Right atrium auricular region (tissue), 2 donors: ENCODE measurements at regions not wholly inside any gene's neighbourhood (a gene's known extent, or its start where the extent isn't known, plus 50 kb on each side); places are given as distances from the start of the nearest gene placed in this dataset.

ENCODE experiments used
- DNase-seq: peaks from one replicate; pipeline ENCODE4 v3.0.0-alpha.2; 2019; ENCODE audit warnings: low spot score
- H3K27ac ChIP-seq, 2 donors: fragments of 200-600 bp; sonication (generic); 1 replicate in 1 of 2; 2 replicates in 1 of 2; pipeline ENCODE4 v1.5.1; 2016 to 2019
- H3K27me3 ChIP-seq, 2 donors: fragments of 200-600 bp; sonication (generic); one replicate each; pipeline versions ENCODE4 v1.5.1 to v1.6.0; 2017 to 2019
- H3K36me3 ChIP-seq: fragments of 200-600 bp; sonication (generic); one replicate; pipeline ENCODE4 v1.5.1; 2016
- H3K4me1 ChIP-seq, 2 donors: fragments of 200-600 bp; sonication (generic); one replicate each; pipeline versions ENCODE4 v1.5.1 to v1.6.0; 2017 to 2019
- H3K4me3 ChIP-seq, 2 donors: fragments of 200-600 bp; sonication (generic); 1 replicate in 1 of 2; 2 replicates in 1 of 2; pipeline ENCODE4 v1.5.1; 2017 to 2019; ENCODE audit warnings: mild to moderate bottlenecking in 1 of 2, moderate library complexity in 1 of 2
- H3K9me3 ChIP-seq, 2 donors: fragments of 200-600 bp; sonication (generic); one replicate each; pipeline ENCODE4 v1.5.1; 2019
- TF ChIP-seq, protein P1 (sequence below), 2 donors: fragments of 200-600 bp; sonication (generic); IDR thresholded peaks; one replicate each; pipeline ENCODE4 v1.5.1; 2019; ENCODE audit warnings: antibody characterized with exemption in 2 of 2

DNA sequence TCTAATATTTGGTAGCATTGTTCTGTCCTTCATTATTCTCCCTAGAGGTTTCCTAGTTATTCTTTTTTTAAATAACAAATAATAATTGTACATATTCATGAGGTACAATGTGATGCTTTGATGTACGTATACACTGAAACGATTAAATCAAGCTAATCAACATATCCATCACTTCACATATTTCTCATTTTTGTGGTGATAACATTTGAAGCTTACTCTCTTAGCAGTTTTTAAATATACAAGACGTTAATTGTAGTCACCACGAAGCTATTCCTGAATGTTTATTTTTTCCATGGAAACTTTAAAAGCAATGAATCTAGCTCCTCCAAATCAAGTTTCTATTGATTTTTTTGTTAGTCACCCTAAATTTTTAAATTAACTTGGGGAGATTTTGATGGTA is 81.1 kb upstream of the PRNP start:
- Histone ChIP-seq H3K9me3 (no peaks in the 10 kb centered on the region), H3K4me1 (no peaks in the 10 kb centered on the region), H3K27me3 (no peaks in the 10 kb centered on the region), H3K27ac (no peak overlapping the region), H3K4me3 (no peak overlapping the region), H3K36me3 (no peaks in the 10 kb centered on the region)
- DNase-seq = no peak
- TF ChIP-seq, protein P1, sequence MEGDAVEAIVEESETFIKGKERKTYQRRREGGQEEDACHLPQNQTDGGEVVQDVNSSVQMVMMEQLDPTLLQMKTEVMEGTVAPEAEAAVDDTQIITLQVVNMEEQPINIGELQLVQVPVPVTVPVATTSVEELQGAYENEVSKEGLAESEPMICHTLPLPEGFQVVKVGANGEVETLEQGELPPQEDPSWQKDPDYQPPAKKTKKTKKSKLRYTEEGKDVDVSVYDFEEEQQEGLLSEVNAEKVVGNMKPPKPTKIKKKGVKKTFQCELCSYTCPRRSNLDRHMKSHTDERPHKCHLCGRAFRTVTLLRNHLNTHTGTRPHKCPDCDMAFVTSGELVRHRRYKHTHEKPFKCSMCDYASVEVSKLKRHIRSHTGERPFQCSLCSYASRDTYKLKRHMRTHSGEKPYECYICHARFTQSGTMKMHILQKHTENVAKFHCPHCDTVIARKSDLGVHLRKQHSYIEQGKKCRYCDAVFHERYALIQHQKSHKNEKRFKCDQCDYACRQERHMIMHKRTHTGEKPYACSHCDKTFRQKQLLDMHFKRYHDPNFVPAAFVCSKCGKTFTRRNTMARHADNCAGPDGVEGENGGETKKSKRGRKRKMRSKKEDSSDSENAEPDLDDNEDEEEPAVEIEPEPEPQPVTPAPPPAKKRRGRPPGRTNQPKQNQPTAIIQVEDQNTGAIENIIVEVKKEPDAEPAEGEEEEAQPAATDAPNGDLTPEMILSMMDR (IDR thresholded peaks at IDR 0.05) = no peak

DNA sequence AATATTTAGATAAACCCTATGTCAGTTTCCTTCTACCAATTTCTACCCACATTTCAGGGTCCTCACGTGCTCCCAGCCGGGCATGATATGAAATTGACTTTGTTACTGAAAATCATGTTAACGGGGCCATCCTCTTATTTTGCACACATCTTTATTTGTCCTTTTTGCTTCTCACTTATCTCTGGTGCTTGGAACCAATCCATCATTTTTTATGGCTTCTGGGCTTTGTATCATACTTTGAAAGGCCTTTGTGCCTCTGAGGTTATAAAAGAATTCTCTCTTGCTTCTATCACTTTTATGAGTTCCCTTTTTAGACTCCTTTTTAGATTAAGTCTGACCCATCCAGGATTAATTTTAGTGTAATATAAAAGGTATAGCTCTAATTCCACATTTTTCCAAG is 81.7 kb upstream of the PRNP start:
- Histone ChIP-seq H3K4me3 (no peak overlapping the region), H3K4me1 (no peaks in the 10 kb centered on the region), H3K27me3 (no peaks in the 10 kb centered on the region), H3K9me3 (no peaks in the 10 kb centered on the region), H3K36me3 (no peaks in the 10 kb centered on the region), H3K27ac (no peak overlapping the region)
- DNase-seq = no peak
- TF ChIP-seq, protein P1 (IDR thresholded peaks at IDR 0.05) = no peak

GRCh38 chr20:4603724-4604123 is 82.5 kb upstream of the PRNP start:
- Histone ChIP-seq H3K4me1 (no peaks in the 10 kb centered on the region), H3K36me3 (no peaks in the 10 kb centered on the region), H3K9me3 (no peaks in the 10 kb centered on the region), H3K27ac (no peak overlapping the region), H3K27me3 (no peaks in the 10 kb centered on the region), H3K4me3 (no peak overlapping the region)
- TF ChIP-seq, protein P1 (IDR thresholded peaks at IDR 0.05) = no peak
- DNase-seq = no peak

- no peak for DNase-seq
- H3K4me1 ChIP-seq = no peaks in the 10 kb centered on the region
- H3K27ac ChIP-seq = peak overlapping the region in 1 of 2 donors; percentile 74
- H3K36me3 ChIP-seq = no peaks in the 10 kb centered on the region
- no peaks in the 10 kb centered on the region for H3K27me3 ChIP-seq
- TF ChIP-seq, protein P1 (IDR thresholded peaks at IDR 0.05) = no peak
- H3K9me3 ChIP-seq = no peaks in the 10 kb centered on the region
- H3K4me3 ChIP-seq = no peak overlapping the region
Observed at GRCh38 chr20:4602297-4602631, 84.0 kb upstream of the PRNP start.

GRCh38 chr20:4601630-4602296 is 84.5 kb upstream of the PRNP start:
- Histone ChIP-seq H3K9me3 (no peaks in the 10 kb centered on the region), H3K27ac (peak overlapping the region; percentile 57 to 74), H3K36me3 (no peaks in the 10 kb centered on the region), H3K27me3 (no peaks in the 10 kb centered on the region), H3K4me3 (no peak overlapping the region), H3K4me1 (no peaks in the 10 kb centered on the region)
- TF ChIP-seq, protein P1 (IDR thresholded peaks at IDR 0.05) = no peak
- no peak for DNase-seq
